MCF 10A (cell line): ENCODE measurements at regions not wholly inside any gene's neighbourhood (a gene's known extent, or its start where the extent isn't known, plus 50 kb on each side); places are given as distances from the start of the nearest gene placed in this dataset.

Experiments used
- BruUV-seq: library from RNA; stranded (reverse); fragments of 400-500 nt; replicated peaks from 2 replicates; lab custom pipeline; 2021; lab: Mats Ljungman, UMichigan
- CTCF ChIA-PET: fragments of 300-600 bp; sonication (Branson Sonifier 250); formaldehyde crosslinking; extraction: SDS; loops from one replicate; lab custom pipeline; 2021; ENCODE audit warnings: antibody characterized with exemption, inconsistent platforms; lab: Yijun Ruan, JAX
- POLR2A ChIA-PET: fragments of 300-600, 350-650 bp; sonication (Branson Sonifier 250); formaldehyde crosslinking; extraction: SDS; loops from one replicate; lab custom pipeline; 2020; ENCODE audit warnings: antibody characterized with exemption, inconsistent platforms; lab: Yijun Ruan, JAX
- DNase-seq: peaks from one replicate; pipeline ENCODE4 v3.0.0-alpha.2; 2018; ENCODE audit not compliant: unreplicated experiment
- H3K27ac Mint-ChIP-seq: one replicate; pipeline ENCODE4 v1.8.0; 2022; ENCODE audit warnings: mild to moderate bottlenecking, low read depth, mixed read lengths; ENCODE audit not compliant: unreplicated experiment
- H3K27me3 Mint-ChIP-seq: one replicate; pipeline ENCODE4 v1.8.0; 2022; ENCODE audit warnings: mixed read lengths; ENCODE audit not compliant: insufficient read depth, unreplicated experiment
- H3K36me3 Mint-ChIP-seq: one replicate; pipeline ENCODE4 v1.8.0; 2022; ENCODE audit warnings: mild to moderate bottlenecking, moderate library complexity, mixed read lengths; ENCODE audit not compliant: insufficient read depth, unreplicated experiment
- H3K4me1 Mint-ChIP-seq: one replicate; pipeline ENCODE4 v1.8.0; 2022; ENCODE audit warnings: mixed read lengths; ENCODE audit not compliant: insufficient read depth, unreplicated experiment
- H3K4me3 Mint-ChIP-seq: one replicate; pipeline ENCODE4 v1.8.0; 2022; ENCODE audit warnings: mild to moderate bottlenecking, moderate library complexity, mixed read lengths; ENCODE audit not compliant: unreplicated experiment
- H3K9me3 Mint-ChIP-seq: one replicate; pipeline ENCODE4 v1.8.0; 2022; ENCODE audit warnings: mixed read lengths; ENCODE audit not compliant: unreplicated experiment
- intact Hi-C: fragments of 100-400 bp; cut with micrococcal nuclease; formaldehyde crosslinking; loops from 2 replicates; pipeline ENCODE4 v1.14.1; 2022
- TF ChIP-seq, protein P1 (sequence below): fragments of 200-600 bp; IDR thresholded peaks from one replicate; pipeline ENCODE4 v1.8.0; 2022; ENCODE audit warnings: antibody characterized with exemption, mild to moderate bottlenecking; ENCODE audit not compliant: unreplicated experiment

DNA sequence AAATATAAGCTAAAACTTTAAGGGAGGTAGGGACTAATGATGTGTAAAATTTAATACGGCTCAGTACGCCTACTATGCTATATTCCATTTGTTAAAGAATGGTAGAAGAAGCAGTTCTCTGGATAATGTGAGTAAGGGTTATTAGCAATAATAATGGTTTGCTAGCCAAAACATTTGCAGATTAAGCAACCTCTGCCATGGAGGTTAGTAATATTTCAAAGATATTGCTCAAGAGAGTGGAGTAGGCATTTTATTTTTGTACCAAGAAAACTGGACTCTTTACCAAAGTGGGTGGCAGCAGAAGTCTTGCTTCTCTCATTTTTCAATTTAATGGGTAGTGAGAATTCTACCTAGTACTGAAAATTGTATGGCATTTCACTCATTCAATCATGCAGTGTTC is 158.9 kb upstream of the TMEM106B start:
- no peak overlapping the region for H3K4me3 Mint-ChIP-seq
- ChIA-PET POLR2A (no interaction called here), CTCF (interaction anchor here (0.6 to 0.9 kb wide), 3 partner anchors 13 to 263 kb away, joined by 3 read pairs; no protein-coding TSS in a partner anchor)
- intact Hi-C loops = no loop called here
- TF ChIP-seq, protein P1, sequence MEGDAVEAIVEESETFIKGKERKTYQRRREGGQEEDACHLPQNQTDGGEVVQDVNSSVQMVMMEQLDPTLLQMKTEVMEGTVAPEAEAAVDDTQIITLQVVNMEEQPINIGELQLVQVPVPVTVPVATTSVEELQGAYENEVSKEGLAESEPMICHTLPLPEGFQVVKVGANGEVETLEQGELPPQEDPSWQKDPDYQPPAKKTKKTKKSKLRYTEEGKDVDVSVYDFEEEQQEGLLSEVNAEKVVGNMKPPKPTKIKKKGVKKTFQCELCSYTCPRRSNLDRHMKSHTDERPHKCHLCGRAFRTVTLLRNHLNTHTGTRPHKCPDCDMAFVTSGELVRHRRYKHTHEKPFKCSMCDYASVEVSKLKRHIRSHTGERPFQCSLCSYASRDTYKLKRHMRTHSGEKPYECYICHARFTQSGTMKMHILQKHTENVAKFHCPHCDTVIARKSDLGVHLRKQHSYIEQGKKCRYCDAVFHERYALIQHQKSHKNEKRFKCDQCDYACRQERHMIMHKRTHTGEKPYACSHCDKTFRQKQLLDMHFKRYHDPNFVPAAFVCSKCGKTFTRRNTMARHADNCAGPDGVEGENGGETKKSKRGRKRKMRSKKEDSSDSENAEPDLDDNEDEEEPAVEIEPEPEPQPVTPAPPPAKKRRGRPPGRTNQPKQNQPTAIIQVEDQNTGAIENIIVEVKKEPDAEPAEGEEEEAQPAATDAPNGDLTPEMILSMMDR = no peak
- no TSS peak for BruUV-seq
- H3K27me3 Mint-ChIP-seq = no peaks in the 10 kb centered on the region
- peaks cover 14% of the 10 kb centered on the region for H3K9me3 Mint-ChIP-seq
- DNase-seq = peak; percentile 13
- no peak overlapping the region for H3K27ac Mint-ChIP-seq
- no peaks in the 10 kb centered on the region for H3K4me1 Mint-ChIP-seq
- H3K36me3 Mint-ChIP-seq = no peaks in the 10 kb centered on the region

- H3K27me3 Mint-ChIP-seq = no peaks in the 10 kb centered on the region
- peaks cover 27% of the 10 kb centered on the region for H3K9me3 Mint-ChIP-seq
- TF ChIP-seq, protein P1 = no peak
- H3K4me3 Mint-ChIP-seq = no peak overlapping the region
- CTCF ChIA-PET = no interaction called here
- no TSS peak for BruUV-seq
- DNase-seq = no peak
- intact Hi-C loops = no loop called here
- H3K27ac Mint-ChIP-seq = no peak overlapping the region
- H3K4me1 Mint-ChIP-seq = no peaks in the 10 kb centered on the region
- H3K36me3 Mint-ChIP-seq = no peaks in the 10 kb centered on the region
- POLR2A ChIA-PET = interaction anchor here (0.7 kb wide), 1 partner anchor 83 kb away, joined by 3 read pairs; no protein-coding TSS in a partner anchor
Observed at GRCh38 chr7:12053561-12053960, 157.5 kb upstream of the TMEM106B start.

- no TSS peak for BruUV-seq
- DNase-seq = no peak
- Mint-ChIP-seq H3K9me3 (peaks cover 27% of the 10 kb centered on the region), H3K4me1 (no peaks in the 10 kb centered on the region), H3K4me3 (no peak overlapping the region), H3K27ac (no peak overlapping the region), H3K27me3 (no peaks in the 10 kb centered on the region), H3K36me3 (no peaks in the 10 kb centered on the region)
- ChIA-PET CTCF (interaction anchor here (0.6 to 1.6 kb wide), 4 partner anchors 12 to 151 kb away, joined by 3 to 5 read pairs (median 3); no protein-coding TSS in a partner anchor), POLR2A (interaction anchor here (1.1 kb wide), 1 partner anchor 9 kb away, joined by 3 read pairs; no protein-coding TSS in a partner anchor)
- TF ChIP-seq, protein P1 = no peak
- intact Hi-C loops = no loop called here
Observed at GRCh38 chr7:12054830-12055229, 156.3 kb upstream of the TMEM106B start.

DNA sequence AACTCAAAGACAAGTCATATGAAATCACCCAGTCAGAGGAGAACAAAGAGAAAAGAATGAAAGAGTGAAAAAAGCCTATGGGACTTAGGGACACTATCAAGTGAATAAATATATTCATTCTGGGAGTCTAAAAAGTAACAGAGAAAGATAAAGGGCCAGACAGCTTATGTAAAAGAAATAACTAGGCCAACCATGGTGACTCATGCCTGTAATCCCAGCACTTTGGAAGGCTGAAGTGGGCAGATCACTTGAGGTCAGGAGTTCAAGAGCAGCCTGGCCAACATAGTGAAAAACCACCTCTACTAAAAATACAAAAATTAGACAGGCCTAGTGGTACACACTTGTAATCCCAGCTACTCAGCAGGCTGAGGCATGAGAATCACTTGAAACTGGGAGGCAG is 154.7 kb upstream of the TMEM106B start:
- intact Hi-C loops = no loop called here
- ChIA-PET POLR2A (no interaction called here), CTCF (interaction anchor here (0.7 to 1.4 kb wide), 4 partner anchors 9 to 345 kb away, joined by 3 to 4 read pairs (median 4); no protein-coding TSS in a partner anchor)
- Mint-ChIP-seq H3K4me1 (no peaks in the 10 kb centered on the region), H3K27ac (no peak overlapping the region), H3K4me3 (no peak overlapping the region), H3K9me3 (peaks cover 27% of the 10 kb centered on the region), H3K27me3 (no peaks in the 10 kb centered on the region), H3K36me3 (no peaks in the 10 kb centered on the region)
- no TSS peak for BruUV-seq
- TF ChIP-seq, protein P1 = no peak
- DNase-seq = no peak
